ENCODE measurements at regions not wholly inside any gene's neighbourhood (a gene's known extent, or its start where the extent isn't known, plus 50 kb on each side); places are given as distances from the start of the nearest gene placed in this dataset.

- DNase-seq: no peak
These were observed 812.8 kb upstream of the NUDT12 start for GRCh38 chr5:104375345-104375744.

GRCh38 chr5:104372796-104373195 is 810.2 kb upstream of the NUDT12 start:
- DNase-seq: peak; percentile 12

GRCh38 chr5:104372376-104372775 is 809.8 kb upstream of the NUDT12 start:
- no peak for DNase-seq

GRCh38 chr5:104370523-104370922 is 807.9 kb upstream of the NUDT12 start:
- no peak for DNase-seq

- no peak for DNase-seq
These were observed 805.4 kb upstream of the NUDT12 start for GRCh38 chr5:104367978-104368377.

GRCh38 chr5:104363567-104363966 is 801.0 kb upstream of the NUDT12 start:
- no peak for DNase-seq

- DNase-seq: no peak
These were observed 799.3 kb upstream of the NUDT12 start for GRCh38 chr5:104361932-104362331.

- DNase-seq: no peak
These were observed 792.8 kb upstream of the NUDT12 start for GRCh38 chr5:104355350-104355749.

GRCh38 chr5:104353371-104353770 is 790.8 kb upstream of the NUDT12 start:
- no peak for DNase-seq

GRCh38 chr5:104352954-104353353 is 790.4 kb upstream of the NUDT12 start:
- DNase-seq: no peak

- peak; percentile 54 for DNase-seq
These were observed 784.6 kb upstream of the NUDT12 start for GRCh38 chr5:104347119-104347708.

- DNase-seq: peak; percentile 7
These were observed 782.8 kb upstream of the NUDT12 start for GRCh38 chr5:104345222-104346016.

- peak; percentile 86 for DNase-seq
These were observed 782.2 kb upstream of the NUDT12 start for GRCh38 chr5:104344809-104345208.

GRCh38 chr5:104327801-104328200 is 765.2 kb upstream of the NUDT12 start:
- DNase-seq: no peak

- no peak for DNase-seq
These were observed 764.4 kb upstream of the NUDT12 start for GRCh38 chr5:104326966-104327365.

GRCh38 chr5:104325356-104325755 is 762.8 kb upstream of the NUDT12 start:
- no peak for DNase-seq

- DNase-seq: peak; percentile 5
These were observed 754.1 kb upstream of the NUDT12 start for GRCh38 chr5:104316676-104317075.

- DNase-seq: no peak
These were observed 749.9 kb upstream of the NUDT12 start for GRCh38 chr5:104312481-104312880.

- DNase-seq: no peak
These were observed 743.0 kb upstream of the NUDT12 start for GRCh38 chr5:104305602-104306001.

GRCh38 chr5:104299998-104300706 is 737.6 kb upstream of the NUDT12 start:
- no peak for DNase-seq

- DNase-seq: no peak
These were observed 735.9 kb upstream of the NUDT12 start for GRCh38 chr5:104298518-104298917.

- DNase-seq: peak; percentile 87
These were observed 734.5 kb upstream of the NUDT12 start for GRCh38 chr5:104297076-104297475.

GRCh38 chr5:104295991-104296390 is 733.4 kb upstream of the NUDT12 start:
- no peak for DNase-seq

- DNase-seq: no peak
These were observed 720.5 kb upstream of the NUDT12 start for GRCh38 chr5:104283136-104283535.

Data from fibroblast of skin of back (primary cell).